Neuronal stem cell (in vitro differentiated cells): ENCODE measurements at regions not wholly inside any gene's neighbourhood (a gene's known extent, or its start where the extent isn't known, plus 50 kb on each side); places are given as distances from the start of the nearest gene placed in this dataset.

ENCODE experiments used
- DNase-seq: peaks from one replicate; pipeline ENCODE4 v3.0.0-alpha.2; 2013; ENCODE audit warnings: low spot score
- H2AFZ ChIP-seq: one replicate; pipeline ENCODE4 v1.6.1; 2013; ENCODE audit warnings: mild to moderate bottlenecking, low read length, inconsistent platforms
- H2AK5ac ChIP-seq: 2 replicates; pipeline ENCODE4 v1.6.1; 2013; ENCODE audit warnings: low read depth, mild to moderate bottlenecking, inconsistent platforms, low read length, moderate library complexity, mixed read lengths
- H2BK120ac ChIP-seq: 2 replicates; pipeline ENCODE4 v1.6.1; 2013; ENCODE audit warnings: low read depth, mild to moderate bottlenecking, inconsistent platforms, low read length, moderate library complexity, mixed read lengths
- H2BK12ac ChIP-seq: one replicate; pipeline ENCODE4 v1.6.1; 2013; ENCODE audit warnings: low read length, inconsistent platforms
- H2BK15ac ChIP-seq: 2 replicates; pipeline ENCODE4 v1.6.1; 2013; ENCODE audit warnings: mild to moderate bottlenecking, low read length, inconsistent platforms, mixed read lengths
- H2BK5ac ChIP-seq: one replicate; pipeline ENCODE4 v1.6.1; 2013; ENCODE audit warnings: inconsistent platforms, mild to moderate bottlenecking, low read length, moderate library complexity
- H3K14ac ChIP-seq: one replicate; pipeline ENCODE4 v1.6.1; 2013; ENCODE audit warnings: low read length, inconsistent platforms
- H3K18ac ChIP-seq: 2 replicates; pipeline ENCODE4 v1.6.1; 2013; ENCODE audit warnings: low read length, inconsistent platforms
- H3K23ac ChIP-seq: 2 replicates; pipeline ENCODE4 v1.6.1; 2013; ENCODE audit warnings: low read depth, mild to moderate bottlenecking, mixed read lengths, low read length, inconsistent platforms; ENCODE audit not compliant: poor library complexity
- H3K27ac ChIP-seq: replicated peaks from 3 replicates; pipeline ENCODE4 v1.5.1; 2013; ENCODE audit warnings: low read length, inconsistent platforms
- H3K27me3 ChIP-seq, 3 experiments: 2 replicates each; pipeline ENCODE4 v1.6.1; 2013; ENCODE audit warnings: low read length in 3 of 3, mild to moderate bottlenecking in 2 of 3, inconsistent platforms in 1 of 3, low read depth in 1 of 3, mixed read lengths in 1 of 3, moderate library complexity in 1 of 3; ENCODE audit not compliant: control insufficient read depth in 3 of 3, insufficient read depth in 3 of 3
- H3K36me3 ChIP-seq, 2 donors: replicated peaks in 1 of 2; 2 replicates each; pipeline ENCODE4 v1.6.1; 2013; ENCODE audit warnings: low read length in 2 of 2; ENCODE audit not compliant: control insufficient read depth in 2 of 2, insufficient read depth in 2 of 2
- H3K4ac ChIP-seq: 2 replicates; pipeline ENCODE4 v1.6.1; 2013; ENCODE audit warnings: inconsistent platforms, mild to moderate bottlenecking, low read length, moderate library complexity
- H3K4me1 ChIP-seq, 2 donors: 1 replicate in 1 of 2; 2 replicates in 1 of 2; pipeline ENCODE4 v1.6.1; 2013; ENCODE audit warnings: low read length in 2 of 2, low read depth in 1 of 2; ENCODE audit not compliant: control insufficient read depth in 2 of 2, insufficient read depth in 1 of 2
- H3K4me2 ChIP-seq: one replicate; pipeline ENCODE4 v1.6.1; 2013; ENCODE audit warnings: mild to moderate bottlenecking, low read length, inconsistent platforms; ENCODE audit not compliant: insufficient read depth, poor library complexity, severe bottlenecking
- H3K4me3 ChIP-seq, 2 donors: 2 replicates each; pipeline ENCODE4 v1.5.1; 2013; ENCODE audit warnings: low read length in 2 of 2, mild to moderate bottlenecking in 2 of 2, inconsistent platforms in 1 of 2, moderate library complexity in 1 of 2
- H3K79me1 ChIP-seq: one replicate; pipeline ENCODE4 v1.6.1; 2013; ENCODE audit warnings: low read depth, mild to moderate bottlenecking, inconsistent platforms, low read length, moderate library complexity
- H3K9ac ChIP-seq: one replicate; pipeline ENCODE4 v1.6.1; 2013; ENCODE audit warnings: mild to moderate bottlenecking, low read depth, low read length, inconsistent platforms; ENCODE audit not compliant: poor library complexity
- H3K9me3 ChIP-seq, 2 donors: replicated peaks in 1 of 2; 2 replicates each; pipeline versions ENCODE3 to v1.6.1; 2013; ENCODE audit warnings: low read length in 2 of 2, mild to moderate bottlenecking in 2 of 2, inconsistent platforms in 1 of 2, low read depth in 1 of 2, mixed read lengths in 1 of 2, moderate library complexity in 1 of 2; ENCODE audit not compliant: control insufficient read depth in 2 of 2, insufficient read depth in 1 of 2
- H4K8ac ChIP-seq: one replicate; pipeline ENCODE4 v1.6.1; 2013; ENCODE audit warnings: low read depth, mild to moderate bottlenecking, inconsistent platforms, low read length, moderate library complexity
- H4K91ac ChIP-seq: one replicate; pipeline ENCODE4 v1.6.1; 2013; ENCODE audit warnings: low read length, low read depth, mild to moderate bottlenecking, inconsistent platforms; ENCODE audit not compliant: poor library complexity
- WGBS, 2 donors: extraction: QIAGEN DNeasy Blood & Tissue Kit; methylation state at CpG; one replicate each; pipeline ENCODE4 v1.1.7; 2013; ENCODE audit warnings: missing lambda C conversion rate in 2 of 2, mixed read lengths in 1 of 2; ENCODE audit not compliant: insufficient read length in 2 of 2, insufficient replicate concordance in 1 of 2; ENCODE audit errors: extremely low coverage in 2 of 2; 5-methylcytosine and 5-hydroxymethylcytosine counted together

DNA sequence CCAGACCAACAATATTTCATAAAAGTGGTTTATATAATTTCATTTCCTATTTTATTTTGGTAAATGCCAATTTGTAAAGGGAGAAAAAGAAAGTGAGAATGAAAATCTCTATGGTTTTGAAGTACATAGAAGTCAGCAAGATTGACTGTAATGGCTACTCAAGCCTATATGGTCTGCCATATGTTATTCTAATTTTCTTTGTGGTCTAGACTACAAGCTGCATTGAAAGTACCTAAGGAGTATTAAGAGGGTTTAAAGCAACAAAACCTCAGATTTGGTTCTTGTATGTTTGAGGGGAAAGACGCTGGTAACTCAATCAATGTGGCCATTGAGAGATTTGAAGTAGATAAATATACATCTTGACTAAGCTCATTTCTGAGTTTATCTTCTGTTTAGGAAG lies 193.5 kb upstream of the EYA4 start:
- Histone ChIP-seq H3K4me1 (peaks cover 0 to 4% of the 10 kb centered on the region in 2 donors), H2BK15ac (no peak overlapping the region)

DNA sequence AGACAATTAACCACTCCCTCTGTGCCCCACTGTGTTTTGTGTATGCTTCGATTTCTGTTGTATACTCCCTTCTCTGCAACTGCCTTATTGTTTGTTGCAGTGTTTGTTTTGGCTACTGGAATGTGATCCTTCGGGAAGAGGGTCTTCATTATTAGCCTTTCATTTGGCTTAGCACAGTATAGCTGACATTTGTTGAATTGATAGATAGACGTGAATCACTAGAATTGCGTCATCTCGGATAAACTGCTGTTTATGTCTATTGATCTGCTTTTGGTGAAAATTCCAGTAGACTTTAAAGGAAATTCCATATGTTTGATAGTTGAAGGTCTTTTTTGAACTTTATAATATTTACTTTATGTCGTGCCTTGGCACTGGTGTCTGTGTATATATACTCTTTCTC lies 189.9 kb upstream of the EYA4 start:
- no peak overlapping the region for H3K23ac ChIP-seq
- H3K27ac ChIP-seq = no peak overlapping the region
- no peak overlapping the region for H2BK120ac ChIP-seq
- no peak overlapping the region for H2BK5ac ChIP-seq
- H2AK5ac ChIP-seq = no peak overlapping the region
- no peaks in the 10 kb centered on the region for H3K79me1 ChIP-seq
- H4K8ac ChIP-seq = no peak overlapping the region
- no peaks in the 10 kb centered on the region for H3K36me3 ChIP-seq
- no peak overlapping the region for H4K91ac ChIP-seq
- no peak overlapping the region for H3K4ac ChIP-seq
- WGBS, 2 donors = no CpG with 5 or more reads among the region's 6 CpGs
- no peak overlapping the region for H2BK12ac ChIP-seq
- no peak overlapping the region for H2AFZ ChIP-seq
- no peak for DNase-seq
- no peak overlapping the region for H3K9ac ChIP-seq
- no peak overlapping the region for H3K4me2 ChIP-seq
- no peaks in the 10 kb centered on the region for H3K27me3 ChIP-seq
- no peak overlapping the region for H3K18ac ChIP-seq
- H2BK15ac ChIP-seq = no peak overlapping the region
- H3K4me1 ChIP-seq = peaks cover 6 to 9% of the 10 kb centered on the region in 2 donors
- no peak overlapping the region for H3K14ac ChIP-seq
- H3K9me3 ChIP-seq = no peaks in the 10 kb centered on the region
- no peak overlapping the region for H3K4me3 ChIP-seq

More for the DNA sequence above, 193.5 kb upstream of the EYA4 start:
- no peak for DNase-seq
- Histone ChIP-seq H2BK120ac (no peak overlapping the region), H3K4me3 (no peak overlapping the region), H3K27ac (no peak overlapping the region), H2BK5ac (no peak overlapping the region), H3K9me3 (no peaks in the 10 kb centered on the region), H3K36me3 (no peaks in the 10 kb centered on the region), H3K23ac (no peak overlapping the region), H3K4me2 (no peak overlapping the region), H3K27me3 (no peaks in the 10 kb centered on the region), H2BK12ac (no peak overlapping the region), H2AK5ac (no peak overlapping the region), H2AFZ (no peak overlapping the region), H3K18ac (no peak overlapping the region), H3K79me1 (no peaks in the 10 kb centered on the region), H3K14ac (no peak overlapping the region), H4K8ac (no peak overlapping the region), H3K4ac (no peak overlapping the region), H4K91ac (no peak overlapping the region), H3K9ac (no peak overlapping the region)
- no CpG with 5 or more reads among the region's 1 CpG for WGBS, 2 donors

DNA sequence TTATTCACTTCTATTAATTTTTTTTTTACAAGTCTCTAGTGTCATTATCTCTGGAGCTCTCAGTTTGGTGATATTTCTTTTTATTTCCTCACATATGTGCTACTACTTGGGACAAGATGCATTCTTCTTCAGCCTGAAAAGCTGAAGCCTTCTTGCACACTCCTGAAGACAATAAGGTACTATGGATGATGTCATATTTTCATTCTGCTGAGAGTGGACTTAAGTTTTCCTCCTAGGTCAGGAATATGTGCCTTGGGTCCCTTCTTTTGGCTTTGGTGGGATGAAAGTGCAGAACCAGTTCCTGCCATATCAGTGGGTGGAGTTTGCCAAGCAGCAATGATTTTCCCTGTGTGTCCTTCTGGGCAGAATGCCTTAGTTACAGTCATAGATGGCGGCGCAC lies 188.7 kb upstream of the EYA4 start:
- no peak overlapping the region for H3K4me2 ChIP-seq
- no peak overlapping the region for H3K27ac ChIP-seq
- no peak overlapping the region for H3K14ac ChIP-seq
- no peaks in the 10 kb centered on the region for H3K9me3 ChIP-seq
- H3K4me1 ChIP-seq = peaks cover 6 to 9% of the 10 kb centered on the region in 2 donors
- H2BK12ac ChIP-seq = no peak overlapping the region
- no peak overlapping the region for H3K23ac ChIP-seq
- H3K27me3 ChIP-seq = no peaks in the 10 kb centered on the region
- H2AFZ ChIP-seq = no peak overlapping the region
- DNase-seq = no peak
- H3K36me3 ChIP-seq = no peaks in the 10 kb centered on the region
- H4K91ac ChIP-seq = no peak overlapping the region
- no peak overlapping the region for H3K9ac ChIP-seq
- H4K8ac ChIP-seq = no peak overlapping the region
- H3K4me3 ChIP-seq = no peak overlapping the region
- H3K79me1 ChIP-seq = no peaks in the 10 kb centered on the region
- no peak overlapping the region for H2AK5ac ChIP-seq
- H3K4ac ChIP-seq = no peak overlapping the region
- H2BK15ac ChIP-seq = no peak overlapping the region
- no CpG with 5 or more reads among the region's 2 CpGs for WGBS, 2 donors
- H2BK120ac ChIP-seq = no peak overlapping the region
- H3K18ac ChIP-seq = no peak overlapping the region
- H2BK5ac ChIP-seq = no peak overlapping the region

DNA sequence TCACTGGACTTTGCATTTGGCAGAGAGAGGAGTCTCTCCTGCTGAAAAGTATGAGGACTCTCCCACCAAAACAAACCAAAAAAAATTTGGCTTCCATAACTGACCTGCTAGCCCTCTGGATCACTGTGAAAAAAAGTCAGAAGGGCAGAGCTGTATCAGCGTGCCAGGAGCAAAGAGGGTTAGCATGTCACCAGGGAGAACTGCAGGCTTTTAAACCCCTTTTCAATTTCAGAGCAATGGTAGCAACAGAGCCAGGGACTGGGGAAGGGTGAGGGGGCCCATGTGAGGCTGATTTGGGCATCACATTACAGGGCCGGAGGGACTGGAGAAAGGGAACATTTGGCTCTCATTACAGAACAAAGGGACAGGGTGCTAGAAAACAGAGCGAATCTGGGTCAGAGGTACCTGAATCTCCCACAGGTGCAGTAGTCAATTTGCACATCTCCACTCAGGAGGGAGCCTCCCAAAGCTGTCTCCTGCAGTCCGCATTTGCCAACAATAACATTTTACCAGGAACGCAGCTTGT lies 185.7 kb upstream of the EYA4 start:
- H4K91ac ChIP-seq = no peak overlapping the region
- peaks cover 6 to 9% of the 10 kb centered on the region in 2 donors for H3K4me1 ChIP-seq
- no peak overlapping the region for H2BK5ac ChIP-seq
- no peak overlapping the region for H4K8ac ChIP-seq
- H3K9ac ChIP-seq = no peak overlapping the region
- H2BK120ac ChIP-seq = no peak overlapping the region
- H3K14ac ChIP-seq = no peak overlapping the region
- no peaks in the 10 kb centered on the region for H3K27me3 ChIP-seq
- WGBS, 2 donors = no CpG with 5 or more reads among the region's 5 CpGs
- no peak overlapping the region for H2AK5ac ChIP-seq
- no peaks in the 10 kb centered on the region for H3K79me1 ChIP-seq
- no peak for DNase-seq
- H3K18ac ChIP-seq = no peak overlapping the region
- H3K4me3 ChIP-seq = no peak overlapping the region
- H3K23ac ChIP-seq = no peak overlapping the region
- H3K4me2 ChIP-seq = no peak overlapping the region
- no peak overlapping the region for H3K27ac ChIP-seq
- no peaks in the 10 kb centered on the region for H3K9me3 ChIP-seq
- peak overlapping the region; percentile 57 for H2AFZ ChIP-seq
- no peak overlapping the region for H2BK15ac ChIP-seq
- no peak overlapping the region for H3K4ac ChIP-seq
- H2BK12ac ChIP-seq = no peak overlapping the region
- H3K36me3 ChIP-seq = no peaks in the 10 kb centered on the region
